NB4 (cell line): ENCODE measurements at regions not wholly inside any gene's neighbourhood (a gene's known extent, or its start where the extent isn't known, plus 50 kb on each side); places are given as distances from the start of the nearest gene placed in this dataset.

ENCODE experiments used
- DNase-seq: peaks from one replicate; pipeline ENCODE4 v3.0.0; 2010; ENCODE audit warnings: low read depth
- H3K4me3 ChIP-seq: one replicate; pipeline ENCODE4 v1.5.1; 2011; ENCODE audit warnings: mild to moderate bottlenecking, low read depth, low read length, moderate library complexity
- MYC ChIP-seq: IDR thresholded peaks from 2 replicates; pipeline ENCODE4 v1.6.1; 2011; ENCODE audit warnings: low read depth, low read length
- POLR2A ChIP-seq: IDR thresholded peaks from 2 replicates; pipeline ENCODE4 v1.6.1; 2011; ENCODE audit warnings: mild to moderate bottlenecking; ENCODE audit not compliant: insufficient read length; ENCODE audit errors: extremely low read depth
- TF ChIP-seq, protein P1 (sequence below): IDR thresholded peaks from one replicate; pipeline ENCODE4 v1.5.1; 2012; ENCODE audit warnings: low read depth, low read length
- TF ChIP-seq, protein P2 (sequence below): IDR thresholded peaks from 2 replicates; pipeline ENCODE4 v1.6.1; 2011; ENCODE audit warnings: low read depth, low read length

DNA sequence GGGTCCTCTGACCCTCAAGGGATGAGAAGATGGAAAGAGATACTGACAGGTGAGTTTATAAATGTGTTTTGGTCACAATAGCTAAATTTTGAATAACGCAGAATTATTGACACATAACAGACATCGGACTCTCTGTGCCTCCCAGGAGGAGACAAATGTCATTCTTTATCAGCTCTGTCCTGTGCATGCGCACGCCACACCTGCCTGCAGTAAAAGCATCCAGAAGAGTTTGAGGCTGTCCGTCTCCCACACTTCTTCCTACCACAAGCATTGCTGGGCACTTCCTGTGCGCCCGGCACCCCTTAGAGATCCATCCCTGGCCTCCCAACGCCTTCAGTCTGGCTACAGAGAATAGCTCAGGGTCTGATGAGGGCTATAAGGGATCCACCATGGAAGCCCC, 81.5 kb upstream of the CST7 start:
- no peak for TF ChIP-seq MYC
- TF ChIP-seq POLR2A: no peak
- TF ChIP-seq, protein P1, sequence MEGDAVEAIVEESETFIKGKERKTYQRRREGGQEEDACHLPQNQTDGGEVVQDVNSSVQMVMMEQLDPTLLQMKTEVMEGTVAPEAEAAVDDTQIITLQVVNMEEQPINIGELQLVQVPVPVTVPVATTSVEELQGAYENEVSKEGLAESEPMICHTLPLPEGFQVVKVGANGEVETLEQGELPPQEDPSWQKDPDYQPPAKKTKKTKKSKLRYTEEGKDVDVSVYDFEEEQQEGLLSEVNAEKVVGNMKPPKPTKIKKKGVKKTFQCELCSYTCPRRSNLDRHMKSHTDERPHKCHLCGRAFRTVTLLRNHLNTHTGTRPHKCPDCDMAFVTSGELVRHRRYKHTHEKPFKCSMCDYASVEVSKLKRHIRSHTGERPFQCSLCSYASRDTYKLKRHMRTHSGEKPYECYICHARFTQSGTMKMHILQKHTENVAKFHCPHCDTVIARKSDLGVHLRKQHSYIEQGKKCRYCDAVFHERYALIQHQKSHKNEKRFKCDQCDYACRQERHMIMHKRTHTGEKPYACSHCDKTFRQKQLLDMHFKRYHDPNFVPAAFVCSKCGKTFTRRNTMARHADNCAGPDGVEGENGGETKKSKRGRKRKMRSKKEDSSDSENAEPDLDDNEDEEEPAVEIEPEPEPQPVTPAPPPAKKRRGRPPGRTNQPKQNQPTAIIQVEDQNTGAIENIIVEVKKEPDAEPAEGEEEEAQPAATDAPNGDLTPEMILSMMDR: no peak
- TF ChIP-seq, protein P2, sequence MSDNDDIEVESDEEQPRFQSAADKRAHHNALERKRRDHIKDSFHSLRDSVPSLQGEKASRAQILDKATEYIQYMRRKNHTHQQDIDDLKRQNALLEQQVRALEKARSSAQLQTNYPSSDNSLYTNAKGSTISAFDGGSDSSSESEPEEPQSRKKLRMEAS: no peak
- H3K4me3 ChIP-seq: no peak overlapping the region
- DNase-seq: no peak

DNA sequence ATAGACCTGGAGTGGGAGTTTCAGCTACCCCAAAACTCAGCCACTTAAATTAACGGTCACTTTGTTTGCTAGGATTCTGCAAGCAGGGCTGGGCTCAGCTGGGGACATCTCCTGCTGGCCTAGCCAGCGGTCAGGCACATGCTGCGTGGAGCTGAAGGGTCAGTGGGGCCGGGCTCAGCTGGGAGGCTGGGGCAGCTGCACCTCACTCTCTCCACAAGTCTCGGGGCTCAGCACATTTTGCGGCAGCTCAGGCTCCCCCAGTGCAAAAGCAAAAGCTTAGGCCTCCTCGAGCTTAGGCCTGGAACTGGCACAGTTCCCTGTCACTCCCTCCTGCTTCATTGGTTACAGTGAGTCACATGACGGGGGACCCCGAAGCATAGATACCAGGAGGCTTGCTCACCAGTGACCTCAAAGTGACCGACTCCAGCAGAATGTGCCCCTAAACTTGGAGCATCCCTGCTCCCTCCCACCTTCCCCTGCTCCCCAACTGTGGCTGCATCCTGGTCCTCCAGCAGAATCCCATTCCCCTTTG, 80.6 kb upstream of the CST7 start:
- DNase-seq: no peak
- no peak overlapping the region for H3K4me3 ChIP-seq
- TF ChIP-seq, protein P2: no peak
- TF ChIP-seq MYC (no peak), POLR2A (no peak)
- TF ChIP-seq, protein P1: no peak

DNA sequence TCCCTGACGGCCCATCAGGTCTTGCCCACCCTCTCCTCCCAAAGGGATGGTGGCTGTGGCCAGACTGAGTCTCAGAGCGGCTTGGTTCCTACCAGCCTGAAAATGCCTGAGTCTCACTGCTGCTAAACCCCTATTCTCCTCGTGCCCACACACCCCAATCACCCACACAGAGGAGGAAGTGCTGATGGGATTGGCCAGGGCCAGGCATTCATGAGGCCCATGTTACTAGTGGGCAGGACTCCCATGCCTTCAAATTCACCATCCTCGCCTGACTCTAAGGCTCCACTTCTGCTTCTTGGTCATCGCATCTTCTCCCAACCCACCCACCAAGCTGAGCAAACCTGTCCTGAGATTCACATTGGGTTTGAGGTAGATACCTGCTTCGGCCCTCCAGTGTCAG, 80.1 kb upstream of the CST7 start:
- no peak for TF ChIP-seq POLR2A
- TF ChIP-seq, protein P1: no peak
- TF ChIP-seq MYC: no peak
- TF ChIP-seq, protein P2: no peak
- no peak for DNase-seq
- H3K4me3 ChIP-seq: no peak overlapping the region

DNA sequence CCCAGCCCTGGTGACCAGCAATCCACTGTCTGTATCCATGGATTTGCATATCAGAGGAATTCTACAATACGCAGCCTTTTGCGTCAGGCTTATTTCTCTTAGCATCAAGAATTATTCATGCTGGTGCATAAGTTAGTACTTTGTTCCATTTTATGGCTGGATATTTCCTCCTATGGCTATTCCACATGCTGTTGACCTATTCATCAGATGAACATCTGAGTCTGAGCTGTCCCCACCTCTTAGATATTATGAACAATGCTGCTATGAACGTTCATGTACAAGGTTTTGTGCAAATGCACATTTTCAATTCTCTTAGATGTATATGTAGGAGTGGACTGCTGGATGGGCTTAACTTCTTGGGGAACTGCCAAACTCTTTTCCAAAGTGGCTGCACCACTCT, 79.0 kb upstream of the CST7 start:
- TF ChIP-seq, protein P1: no peak
- TF ChIP-seq POLR2A: no peak
- TF ChIP-seq, protein P2: no peak
- no peak for TF ChIP-seq MYC

DNA sequence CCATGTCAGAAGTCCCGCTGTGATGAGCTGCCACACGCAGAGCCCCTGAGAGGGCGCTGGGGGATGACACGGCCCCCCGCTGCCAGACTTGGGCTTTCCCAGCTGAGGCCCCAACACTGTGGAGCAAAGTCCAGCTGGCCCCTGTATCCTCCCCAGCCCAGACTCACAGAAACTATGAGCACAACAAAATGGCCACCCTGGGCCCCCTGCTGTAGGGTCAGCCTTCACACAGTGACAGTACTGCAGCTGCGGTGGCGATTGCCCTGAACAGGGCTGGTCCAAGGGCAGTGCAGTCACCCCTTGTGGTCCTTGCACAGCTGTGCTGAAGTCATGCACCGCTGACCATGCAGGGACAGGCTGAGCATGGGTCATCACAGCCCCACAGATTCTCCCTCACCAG, 78.2 kb upstream of the CST7 start:
- no peak overlapping the region for H3K4me3 ChIP-seq
- DNase-seq: no peak
- TF ChIP-seq, protein P1: no peak
- TF ChIP-seq, protein P2: no peak
- no peak for TF ChIP-seq POLR2A
- no peak for TF ChIP-seq MYC

More for the DNA sequence above, 79.0 kb upstream of the CST7 start:
- DNase-seq: no peak
- H3K4me3 ChIP-seq: no peak overlapping the region
